Mesenteric fat pad (tissue), 1 donor: ENCODE measurements at regions not wholly inside any gene's neighbourhood (a gene's known extent, or its start where the extent isn't known, plus 50 kb on each side); places are given as distances from the start of the nearest gene placed in this dataset.

Experiments used
- DNase-seq: peaks from one replicate; pipeline ENCODE4 v3.0.0-alpha.2; 2020; ENCODE audit warnings: low spot score
- donor health status: DM: yes; HTN: yes; CAD: no.

GRCh38 chr13:40163066-40164000 lies 503.1 kb downstream of the FOXO1 start:
- DNase-seq = no peak

- no peak for DNase-seq
These were observed 502.3 kb downstream of the FOXO1 start for GRCh38 chr13:40164133-40164532.

GRCh38 chr13:40165316-40165932 lies 501.0 kb downstream of the FOXO1 start:
- DNase-seq = no peak

GRCh38 chr13:40167327-40167726 lies 499.1 kb downstream of the FOXO1 start:
- no peak for DNase-seq

GRCh38 chr13:40168425-40169166 lies 497.8 kb downstream of the FOXO1 start:
- DNase-seq = no peak

- no peak for DNase-seq
These were observed 497.0 kb downstream of the FOXO1 start for GRCh38 chr13:40169476-40169875.

GRCh38 chr13:40170091-40170490 lies 496.4 kb downstream of the FOXO1 start:
- no peak for DNase-seq

GRCh38 chr13:40170982-40171381 lies 495.5 kb downstream of the FOXO1 start:
- DNase-seq = no peak

GRCh38 chr13:40171566-40171965 lies 494.9 kb downstream of the FOXO1 start:
- DNase-seq = no peak

- DNase-seq = no peak
These were observed 494.3 kb downstream of the FOXO1 start for GRCh38 chr13:40172149-40172591.

GRCh38 chr13:40172878-40173277 lies 493.6 kb downstream of the FOXO1 start:
- no peak for DNase-seq

- no peak for DNase-seq
These were observed 490.8 kb downstream of the FOXO1 start for GRCh38 chr13:40175639-40176038.

GRCh38 chr13:40176242-40176641 lies 490.2 kb downstream of the FOXO1 start:
- DNase-seq = no peak

- DNase-seq = no peak
These were observed 488.3 kb downstream of the FOXO1 start for GRCh38 chr13:40178130-40178529.

- DNase-seq = no peak
These were observed 486.8 kb downstream of the FOXO1 start for GRCh38 chr13:40179445-40180281.

GRCh38 chr13:40180776-40181175 lies 485.7 kb downstream of the FOXO1 start:
- DNase-seq = no peak

- DNase-seq = no peak
These were observed 485.1 kb downstream of the FOXO1 start for GRCh38 chr13:40181203-40181845.

GRCh38 chr13:40182591-40182990 lies 483.9 kb downstream of the FOXO1 start:
- DNase-seq = no peak

- DNase-seq = no peak
These were observed 481.0 kb downstream of the FOXO1 start for GRCh38 chr13:40185414-40185813.

- no peak for DNase-seq
These were observed 480.4 kb downstream of the FOXO1 start for GRCh38 chr13:40186041-40186440.
